LNCAP (cell line): ENCODE measurements at regions not wholly inside any gene's neighbourhood (a gene's known extent, or its start where the extent isn't known, plus 50 kb on each side); places are given as distances from the start of the nearest gene placed in this dataset.

ENCODE experiments used
- CTCF ChIP-seq: fragments of 450-650 bp; IDR thresholded peaks from 2 replicates; pipeline ENCODE4 v1.5.1; 2017; ENCODE audit warnings: mild to moderate bottlenecking

GRCh38 chr14:97077687-97078086 lies 280.5 kb downstream of the VRK1 start:
- no peak for TF ChIP-seq CTCF

GRCh38 chr14:97080991-97081390 lies 283.8 kb downstream of the VRK1 start:
- TF ChIP-seq CTCF: no peak

GRCh38 chr14:97095269-97095668 lies 298.1 kb downstream of the VRK1 start:
- TF ChIP-seq CTCF: no peak

GRCh38 chr14:97097296-97097695 lies 300.1 kb downstream of the VRK1 start:
- no peak for TF ChIP-seq CTCF

GRCh38 chr14:97100306-97100705 lies 303.1 kb downstream of the VRK1 start:
- TF ChIP-seq CTCF: no peak

- TF ChIP-seq CTCF: no peak
Observed at GRCh38 chr14:97101561-97101960, 304.4 kb downstream of the VRK1 start.

- no peak for TF ChIP-seq CTCF
Observed at GRCh38 chr14:97104029-97104428, 306.8 kb downstream of the VRK1 start.

GRCh38 chr14:97106166-97106565 lies 309.0 kb downstream of the VRK1 start:
- no peak for TF ChIP-seq CTCF
